ENCODE measurements at regions not wholly inside any gene's neighbourhood (a gene's known extent, or its start where the extent isn't known, plus 50 kb on each side); places are given as distances from the start of the nearest gene placed in this dataset.

DNA sequence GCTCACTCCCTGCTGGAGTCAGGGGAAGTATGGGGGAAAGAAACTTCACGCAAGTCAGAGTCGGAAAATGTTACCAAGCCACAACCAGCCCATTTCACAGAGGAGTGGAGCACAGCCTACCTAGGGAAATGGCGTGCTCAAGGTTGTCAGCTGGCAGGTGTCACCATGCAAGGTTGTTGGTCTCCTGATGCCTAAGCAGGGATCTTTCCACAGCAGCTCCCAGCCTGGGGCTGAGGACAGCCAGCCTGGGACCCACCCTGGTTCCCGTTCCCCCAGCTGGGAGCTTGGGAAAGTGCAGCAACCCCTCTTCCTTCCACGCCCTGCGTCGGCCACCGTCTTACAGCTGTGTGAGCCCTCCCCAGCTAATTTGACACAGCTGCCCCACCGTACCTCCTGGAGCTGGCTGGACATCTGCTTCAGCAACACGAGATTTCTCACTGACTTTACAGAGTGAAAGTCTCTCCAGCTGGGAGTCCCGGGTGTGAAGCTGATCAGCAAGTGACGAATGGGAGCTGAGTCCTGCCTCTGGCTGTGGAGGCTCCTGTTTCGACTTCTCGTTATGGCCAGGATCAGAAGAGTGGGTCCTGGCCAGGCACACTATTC is 224.6 kb upstream of the RAB4A start:
- TF ChIP-seq, protein P1, sequence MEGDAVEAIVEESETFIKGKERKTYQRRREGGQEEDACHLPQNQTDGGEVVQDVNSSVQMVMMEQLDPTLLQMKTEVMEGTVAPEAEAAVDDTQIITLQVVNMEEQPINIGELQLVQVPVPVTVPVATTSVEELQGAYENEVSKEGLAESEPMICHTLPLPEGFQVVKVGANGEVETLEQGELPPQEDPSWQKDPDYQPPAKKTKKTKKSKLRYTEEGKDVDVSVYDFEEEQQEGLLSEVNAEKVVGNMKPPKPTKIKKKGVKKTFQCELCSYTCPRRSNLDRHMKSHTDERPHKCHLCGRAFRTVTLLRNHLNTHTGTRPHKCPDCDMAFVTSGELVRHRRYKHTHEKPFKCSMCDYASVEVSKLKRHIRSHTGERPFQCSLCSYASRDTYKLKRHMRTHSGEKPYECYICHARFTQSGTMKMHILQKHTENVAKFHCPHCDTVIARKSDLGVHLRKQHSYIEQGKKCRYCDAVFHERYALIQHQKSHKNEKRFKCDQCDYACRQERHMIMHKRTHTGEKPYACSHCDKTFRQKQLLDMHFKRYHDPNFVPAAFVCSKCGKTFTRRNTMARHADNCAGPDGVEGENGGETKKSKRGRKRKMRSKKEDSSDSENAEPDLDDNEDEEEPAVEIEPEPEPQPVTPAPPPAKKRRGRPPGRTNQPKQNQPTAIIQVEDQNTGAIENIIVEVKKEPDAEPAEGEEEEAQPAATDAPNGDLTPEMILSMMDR (IDR thresholded peaks at IDR 0.05; ENCODE audit: poor library complexity), result no peak
- no peak for TF ChIP-seq EZH2phosphoT487 (IDR thresholded peaks at IDR 0.05; ENCODE audit: low read depth, severe bottlenecking, unreplicated experiment)

All from hepatocyte (in vitro differentiated cells).